ENCODE measurements at regions not wholly inside any gene's neighbourhood (a gene's known extent, or its start where the extent isn't known, plus 50 kb on each side); places are given as distances from the start of the nearest gene placed in this dataset.

- H3K36me3 ChIP-seq (ENCODE audit: control insufficient read depth, insufficient read depth, low read length), result no peaks in the 10 kb centered on the region
- peaks cover 0 to 14% of the 10 kb centered on the region in 2 experiments; a peak in 2 of 5 replicates for H3K27me3 ChIP-seq (ENCODE audit: control insufficient read depth in 2 of 2, insufficient read depth in 2 of 2, low read length in 2 of 2)
- POLR2A ChIA-PET, result no interaction called here
- no peak overlapping the region for H3K4me3 ChIP-seq
- no peaks in the 10 kb centered on the region for H4K20me1 ChIP-seq (replicated peaks; ENCODE audit: control insufficient read depth, insufficient read depth, low read length)
- H3K9me1 ChIP-seq (ENCODE audit: control insufficient read depth, insufficient read depth, low read length), result no peaks in the 10 kb centered on the region
- CTCF ChIA-PET (ENCODE audit: low intra/inter-chr PET ratio), result no interaction called here
- no peaks in the 10 kb centered on the region for H3K79me2 ChIP-seq (ENCODE audit: control insufficient read depth, insufficient read depth, low read length)
- no peak overlapping the region for H2AFZ ChIP-seq (ENCODE audit: low read depth, low read length)
- no peak overlapping the region for H3K9ac ChIP-seq (ENCODE audit: insufficient read depth in 1 of 2, low read depth in 2 of 2, low read length in 2 of 2)
- WGBS (ENCODE audit: insufficient coverage, low coverage, missing lambda C conversion rate), result 2% methylated on average over 4 of the region's 4 CpGs
- FAIRE-seq, result no peak
- H3K4me1 ChIP-seq (replicated peaks in 1 of 2; ENCODE audit: control insufficient read depth in 2 of 2, insufficient read depth in 2 of 2, low read length in 2 of 2), result no peaks in the 10 kb centered on the region
- H3K27ac ChIP-seq (ENCODE audit: extremely low read depth, low read depth, low read length), result no peak overlapping the region
- ATAC-seq, result no peak
- no peak overlapping the region for H3K4me2 ChIP-seq (ENCODE audit: insufficient read depth, low read length)
- intact Hi-C loops (cut with micrococcal nuclease), result no loop called here
- in situ Hi-C loops (cut with MboI), result no loop called here
- no peaks in the 10 kb centered on the region for H3K9me3 ChIP-seq (replicated peaks; ENCODE audit: control insufficient read depth, insufficient read depth, low read depth, low read length)
- DNase-seq (ENCODE audit: extremely low read depth in 1 of 4, low spot score in 3 of 4), result no peak
- BruUV-seq (replicated peaks), result no TSS peak
- TF ChIP-seq EWSR1 (IDR thresholded peaks at IDR 0.05; ENCODE audit: borderline replicate concordance, low read depth, partially characterized antibody), result no peak
- no peak for TF ChIP-seq KDM4B (IDR thresholded peaks at IDR 0.05; ENCODE audit: borderline replicate concordance in 2 of 2, low read depth in 1 of 2)
- TF ChIP-seq ZNF518B (CRISPR knock-in tag; IDR thresholded peaks at IDR 0.05), result no peak
- no peak for TF ChIP-seq MTF1 (CRISPR knock-in tag; IDR thresholded peaks at IDR 0.05; ENCODE audit: borderline replicate concordance)
- no peak for TF ChIP-seq TBL1XR1 (IDR thresholded peaks at IDR 0.05; ENCODE audit: low read length in 2 of 2)
- no peak for TF ChIP-seq ZNF347 (CRISPR knock-in tag; IDR thresholded peaks at IDR 0.05; ENCODE audit: low read depth)
- no peak for TF ChIP-seq TCF7L2 (IDR thresholded peaks at IDR 0.05; ENCODE audit: low read depth, low read length)
- TF ChIP-seq KAT2B (IDR thresholded peaks at IDR 0.05; ENCODE audit: low read depth, low read length), result no peak
- no peak for TF ChIP-seq REST (IDR thresholded peaks at IDR 0.05; ENCODE audit: borderline replicate concordance)
- TF ChIP-seq REST (CRISPR knock-in tag; IDR thresholded peaks at IDR 0.05; ENCODE audit: low read depth), result no peak
Observed at GRCh38 chr12:115385141-115385540, 701.2 kb upstream of the TBX3 start.

Measured in K562 (cell line).